Adipose tissue (tissue), 3 donors: ENCODE measurements at regions not wholly inside any gene's neighbourhood (a gene's known extent, or its start where the extent isn't known, plus 50 kb on each side); places are given as distances from the start of the nearest gene placed in this dataset.

Experiments
- H3K27ac ChIP-seq: one replicate; pipeline ENCODE4 v1.5.1; 2013; ENCODE audit warnings: low read depth, low read length
- WGBS, 3 donors: extraction: QIAGEN DNeasy Blood & Tissue Kit; methylation state at CpG; one replicate each; pipeline ENCODE4 v1.1.7; 2013; 5-methylcytosine and 5-hydroxymethylcytosine counted together
- donor health status: healthy with polysubstance abuse.
- donor health status: Bipolar disorder and iron deficiency.
- donor health status: healthy.

DNA sequence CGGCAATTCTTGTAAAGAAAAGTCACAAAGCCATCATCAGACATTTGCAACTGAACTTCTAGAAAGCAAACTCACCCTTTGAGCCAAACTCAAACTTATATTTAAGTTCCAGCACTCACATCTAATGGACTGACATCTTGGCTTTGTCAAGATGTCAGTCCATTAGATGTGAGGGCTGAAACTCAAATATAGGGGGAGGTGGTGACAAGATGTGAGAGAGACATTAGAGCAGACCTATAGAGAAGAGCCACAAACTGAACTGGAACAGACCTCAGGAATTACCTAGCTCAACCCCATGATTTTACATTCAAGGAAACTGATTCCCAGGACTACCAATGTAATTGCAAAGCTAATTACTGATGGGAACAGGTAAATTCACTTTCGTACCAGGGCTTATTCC is 543.8 kb downstream of the TNS1 start:
- no peak overlapping the region for H3K27ac ChIP-seq
- WGBS, 3 donors: 89 to 96% (median 96%) methylated on average over 2 of the region's 2 CpGs

DNA sequence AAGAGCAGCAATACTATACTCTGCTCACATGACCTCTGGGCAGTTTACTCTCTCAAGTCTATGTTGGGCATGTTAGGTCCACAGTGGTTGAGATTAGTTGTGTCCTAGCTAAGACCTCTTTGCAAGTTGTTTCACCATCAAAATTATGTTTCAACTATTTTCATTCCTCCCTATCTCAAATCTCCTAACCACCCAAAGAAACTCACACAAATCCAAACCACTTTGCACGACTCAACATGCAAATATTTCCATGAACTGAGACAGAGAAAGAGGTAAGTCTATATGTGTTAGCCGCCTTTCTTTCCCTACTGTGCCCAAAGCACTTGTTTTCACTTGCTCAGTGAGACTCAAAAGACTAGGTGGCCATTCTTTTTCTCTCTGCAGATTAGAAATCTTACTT is 546.8 kb downstream of the TNS1 start:
- H3K27ac ChIP-seq: no peak overlapping the region
- 85 to 92% (median 89%) methylated on average over 2 of the region's 2 CpGs for WGBS, 3 donors

DNA sequence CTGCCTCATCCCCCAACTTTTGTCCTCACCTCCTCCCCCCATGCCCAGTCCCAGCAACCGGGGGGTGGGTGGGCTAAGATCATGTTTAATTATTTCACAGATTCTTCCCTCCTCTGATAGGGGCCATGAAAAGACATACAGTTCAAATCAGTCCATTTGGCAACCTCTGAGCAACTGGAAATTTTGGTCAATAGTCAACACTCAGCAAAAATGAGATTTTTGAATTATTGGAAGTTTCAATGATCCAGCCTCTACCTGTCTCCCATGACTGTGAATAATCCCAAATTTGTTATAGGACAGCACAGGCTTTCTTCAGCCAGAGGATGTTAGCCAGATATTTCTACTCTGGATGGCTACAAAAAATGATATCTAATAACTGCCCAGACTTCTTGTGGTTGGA is 549.9 kb downstream of the TNS1 start:
- H3K27ac ChIP-seq: no peak overlapping the region
- 60 to 88% (median 85%) methylated on average over 1 of the region's 1 CpG for WGBS, 3 donors

DNA sequence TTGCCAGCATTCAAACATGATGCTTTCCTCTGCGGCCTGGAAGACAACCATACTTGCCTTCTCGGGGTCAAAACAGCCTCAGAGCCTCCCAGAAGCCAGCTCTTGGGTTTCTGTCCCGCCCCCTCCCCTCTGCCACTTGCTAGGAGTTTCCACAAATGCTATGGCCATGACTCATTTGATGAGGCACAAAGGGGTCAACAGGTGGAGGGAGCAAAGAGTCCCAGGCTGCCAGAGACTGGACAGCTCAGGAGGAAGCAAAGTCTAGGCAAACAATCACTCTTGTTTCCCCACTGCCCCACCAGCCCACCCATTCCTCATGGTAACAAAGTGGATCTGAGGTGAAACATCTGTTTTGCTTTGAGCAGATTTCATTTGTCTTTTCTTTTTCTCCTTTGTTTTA is 551.1 kb downstream of the TNS1 start:
- WGBS, 3 donors: 71 to 86% (median 84%) methylated on average over 3 of the region's 3 CpGs
- no peak overlapping the region for H3K27ac ChIP-seq

DNA sequence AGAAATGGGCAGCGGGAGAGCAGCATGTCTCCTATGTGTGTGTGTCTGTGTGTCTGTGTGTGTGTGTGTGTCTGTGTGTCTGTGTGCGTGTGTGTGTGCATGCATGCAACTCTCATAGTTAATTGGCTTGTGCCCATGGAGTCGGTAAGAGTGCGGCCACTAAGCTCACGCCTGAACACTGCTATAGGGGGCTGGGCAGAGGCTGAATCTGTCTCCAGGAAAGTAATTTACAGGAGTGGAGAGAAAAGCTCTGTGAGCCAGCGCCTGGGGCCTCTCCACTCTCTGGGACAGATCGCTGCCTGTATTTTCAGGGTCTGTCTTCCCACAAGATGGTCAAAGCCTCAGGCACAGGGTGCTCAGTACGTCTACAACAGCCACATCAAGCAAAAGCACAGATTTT is 553.4 kb downstream of the TNS1 start:
- WGBS, 3 donors: 84 to 93% (median 92%) methylated on average over 8 of the region's 8 CpGs
- no peak overlapping the region for H3K27ac ChIP-seq

DNA sequence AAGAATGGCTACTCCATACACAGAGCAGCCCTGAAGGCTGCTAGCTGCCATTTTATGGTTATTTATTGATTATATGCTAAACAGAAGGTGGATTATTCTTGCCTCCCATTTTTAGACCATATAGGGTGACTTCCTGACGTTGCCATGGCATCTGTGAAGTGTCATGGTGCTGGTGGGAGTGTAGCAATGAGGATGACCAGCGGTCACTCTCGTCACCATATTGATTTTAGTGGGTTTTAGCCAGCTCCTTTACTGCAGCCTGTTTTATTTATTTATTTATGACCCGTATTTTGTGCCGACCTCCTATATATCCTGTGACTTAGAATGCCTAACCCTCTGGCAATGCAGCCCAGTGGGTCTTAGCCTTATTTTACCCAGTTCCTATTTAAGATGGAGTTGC is 553.9 kb downstream of the TNS1 start:
- H3K27ac ChIP-seq: no peak overlapping the region
- 84 to 93% (median 90%) methylated on average over 5 of the region's 5 CpGs for WGBS, 3 donors

DNA sequence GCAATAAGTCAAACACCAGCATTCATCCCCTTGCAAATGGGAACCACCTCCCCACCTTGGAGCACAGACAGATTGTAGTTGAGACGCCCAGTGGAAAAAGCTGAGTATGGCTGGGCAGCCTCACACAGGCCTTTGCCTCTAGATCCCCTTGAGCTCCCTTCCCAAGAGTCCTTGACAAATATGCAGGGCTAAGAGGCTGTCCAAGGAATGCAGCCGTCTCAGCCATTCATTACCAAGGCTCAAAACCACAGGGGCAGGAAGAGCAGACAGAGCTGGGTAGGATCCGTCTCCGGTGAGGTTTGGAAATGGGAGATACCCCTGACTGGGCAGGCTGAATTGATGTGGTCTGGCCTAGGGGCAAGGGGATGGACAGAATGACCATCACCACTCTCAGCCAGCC is 557.1 kb downstream of the TNS1 start:
- H3K27ac ChIP-seq: no peak overlapping the region
- 61 to 73% (median 70%) methylated on average over 4 of the region's 4 CpGs for WGBS, 3 donors

DNA sequence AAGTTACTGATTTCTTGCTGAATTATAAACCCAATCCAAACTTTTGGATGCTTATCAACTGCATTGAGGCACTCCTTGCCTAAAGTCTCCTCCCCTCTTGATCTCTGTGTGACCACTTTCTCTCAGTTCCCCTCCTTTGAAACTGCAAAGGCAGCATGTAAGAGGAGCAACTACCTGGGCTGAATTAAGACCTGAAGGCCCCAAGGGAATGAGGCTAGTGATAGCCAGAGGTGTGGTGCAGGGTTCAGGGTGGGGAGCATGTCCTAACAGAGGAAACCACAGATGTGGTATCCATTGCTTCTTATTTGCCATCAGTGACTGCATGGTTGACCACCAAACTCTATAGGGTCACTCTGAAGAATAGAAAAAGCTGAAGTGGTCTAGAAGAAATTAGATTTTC is 557.9 kb downstream of the TNS1 start:
- no peak overlapping the region for H3K27ac ChIP-seq

DNA sequence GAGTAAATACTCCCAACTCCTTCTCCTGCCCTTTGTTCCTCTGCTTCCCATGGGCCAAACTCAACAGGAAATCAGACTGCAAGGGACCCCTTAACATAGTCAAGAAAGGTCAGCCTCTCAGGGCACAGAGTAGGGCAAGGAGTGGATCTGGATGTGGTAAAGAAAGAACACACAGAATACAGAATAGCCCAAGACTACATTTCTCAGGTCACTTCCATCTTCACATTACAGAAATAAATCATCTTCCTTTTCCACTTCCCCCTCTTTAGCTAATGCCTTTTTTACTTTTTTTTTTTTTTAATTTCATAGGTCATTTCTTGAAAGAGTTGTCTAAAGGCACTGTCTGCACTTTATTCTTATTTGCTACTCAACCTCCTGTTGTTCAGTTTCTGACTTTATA is 558.3 kb downstream of the TNS1 start:
- H3K27ac ChIP-seq: no peak overlapping the region

DNA sequence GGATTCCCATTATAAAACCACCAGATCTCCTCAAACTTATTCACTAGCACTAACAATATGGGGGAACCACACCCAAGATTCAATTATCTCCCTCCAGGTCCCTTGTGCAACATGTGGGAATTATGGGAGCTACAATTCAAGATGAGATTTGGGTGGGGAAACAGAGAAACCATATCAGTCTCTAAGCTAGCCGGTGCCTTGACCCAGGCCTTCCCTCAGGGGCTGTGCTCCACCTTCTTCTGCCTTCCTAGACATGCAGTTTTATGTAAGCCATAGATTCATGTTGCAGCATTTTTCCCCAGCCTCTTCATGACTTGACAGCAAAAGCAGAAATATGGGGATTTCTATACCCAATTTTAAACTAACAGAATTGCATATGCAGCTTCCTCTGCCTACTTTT is 559.2 kb downstream of the TNS1 start:
- H3K27ac ChIP-seq: no peak overlapping the region
- 86 to 98% (median 96%) methylated on average over 1 of the region's 1 CpG for WGBS, 3 donors

DNA sequence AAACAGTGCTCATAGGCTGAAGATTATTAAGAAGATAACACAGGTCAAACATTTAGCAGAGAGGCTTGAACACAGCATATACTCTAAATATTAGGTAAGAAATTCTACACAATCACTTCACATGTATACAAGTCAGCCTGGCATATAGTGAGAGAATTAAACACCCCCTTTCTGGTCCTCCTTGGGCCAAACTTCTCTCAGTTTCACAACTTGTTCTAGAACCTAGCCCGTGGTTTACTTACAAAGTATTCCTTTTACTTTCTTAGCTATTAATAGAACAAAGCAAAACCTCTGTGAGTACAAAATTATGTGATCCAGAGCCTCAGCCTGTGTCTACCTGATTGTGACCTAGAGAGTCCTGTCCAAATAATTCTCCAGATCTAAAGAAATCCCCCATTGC is 562.8 kb downstream of the TNS1 start:
- no peak overlapping the region for H3K27ac ChIP-seq
- WGBS, 3 donors: 56 to 68% (median 60%) methylated on average over 1 of the region's 1 CpG

DNA sequence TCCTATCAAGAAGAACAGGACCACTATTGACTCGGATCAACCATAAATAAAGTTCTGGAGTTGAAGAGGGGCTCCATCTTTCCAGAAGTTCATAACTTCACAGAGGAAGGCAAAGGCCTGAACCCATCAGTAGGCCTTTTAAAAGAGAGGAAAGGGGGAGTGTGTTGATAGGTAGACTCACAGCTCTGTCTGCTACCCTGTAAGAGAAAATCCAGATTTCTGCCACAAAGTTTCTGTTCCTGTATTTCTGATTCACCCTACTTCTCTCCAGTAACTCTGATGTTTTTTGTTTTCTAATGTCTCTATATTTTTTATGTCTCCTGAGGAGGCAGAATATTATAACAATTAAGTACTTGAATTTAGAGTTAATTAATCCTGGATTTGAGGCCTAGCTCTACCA is 564.0 kb downstream of the TNS1 start:
- H3K27ac ChIP-seq: no peak overlapping the region
- 91 to 97% (median 94%) methylated on average over 1 of the region's 1 CpG for WGBS, 3 donors

DNA sequence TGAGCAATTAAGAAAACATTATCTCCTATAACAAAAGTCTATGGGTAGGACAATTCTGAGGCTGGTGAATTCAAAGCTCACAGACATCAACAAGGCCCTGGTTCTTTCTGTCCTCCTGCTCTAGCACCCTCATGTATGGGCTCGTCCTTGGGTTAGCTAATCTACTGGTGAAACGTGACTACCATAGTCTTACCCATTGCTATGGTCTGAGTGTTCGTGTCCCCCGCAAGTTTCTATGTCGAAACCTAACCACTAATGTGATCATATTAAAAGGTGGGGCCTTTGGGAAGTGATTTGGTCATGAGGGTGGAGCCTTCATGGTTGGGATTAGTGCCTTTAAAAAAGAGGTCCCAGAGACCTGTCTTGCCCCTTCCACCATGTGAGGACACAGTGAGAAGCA is 564.7 kb downstream of the TNS1 start:
- 70 to 85% (median 84%) methylated on average over 5 of the region's 5 CpGs for WGBS, 3 donors

DNA sequence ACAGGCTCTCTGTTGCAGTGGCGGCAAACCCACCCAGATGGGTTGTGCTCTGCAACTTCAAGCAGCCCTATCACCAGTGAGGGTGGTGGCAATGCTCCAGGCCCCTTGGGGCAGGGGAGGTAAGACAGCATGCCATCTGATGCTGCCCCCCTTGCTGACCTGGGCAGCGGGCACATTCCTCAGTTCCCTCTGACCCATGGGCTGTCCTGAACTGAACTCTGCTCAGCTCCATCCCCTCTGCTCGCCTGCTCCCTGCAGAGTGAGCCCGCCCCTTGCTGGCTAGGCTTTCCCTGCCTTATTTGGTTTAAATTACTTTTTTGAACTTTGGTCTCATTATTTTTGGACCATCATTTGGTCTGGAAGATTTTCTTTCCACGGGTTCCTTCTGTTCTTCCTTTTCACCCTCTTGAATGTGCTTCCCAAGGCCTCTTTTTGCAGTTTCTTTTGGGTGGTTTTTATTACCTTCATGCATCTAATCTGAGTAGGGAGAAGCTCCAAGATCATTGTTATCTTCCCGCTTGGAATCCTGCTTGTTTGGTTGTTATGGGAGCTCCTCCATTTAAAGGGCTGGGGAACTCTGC is 565.4 kb downstream of the TNS1 start:
- peak overlapping the region; percentile 4 for H3K27ac ChIP-seq
- 62 to 79% (median 70%) methylated on average over 6 of the region's 6 CpGs for WGBS, 3 donors

More for the DNA sequence above, 564.7 kb downstream of the TNS1 start:
- H3K27ac ChIP-seq: no peak overlapping the region

DNA sequence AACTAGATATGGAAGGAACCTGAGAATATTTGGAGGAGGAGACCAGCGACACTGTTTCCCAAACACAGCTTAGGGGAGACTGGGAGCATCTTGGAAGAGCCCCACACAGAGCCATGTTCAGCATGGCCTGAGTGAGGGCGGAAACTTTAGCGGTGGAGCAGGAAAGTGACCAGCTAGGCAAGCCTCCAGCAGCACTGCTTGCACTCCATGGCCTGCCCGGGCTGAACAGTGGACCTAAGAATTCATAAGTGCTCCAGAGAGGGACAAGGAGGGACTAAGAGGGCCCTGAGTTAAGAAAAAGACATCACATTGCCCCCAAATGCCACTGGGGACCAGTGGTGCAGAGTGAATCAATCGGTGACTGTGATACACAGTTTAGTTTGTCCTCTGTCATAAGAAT is 566.4 kb downstream of the TNS1 start:
- WGBS, 3 donors: 55 to 75% (median 74%) methylated on average over 5 of the region's 5 CpGs
- H3K27ac ChIP-seq: no peak overlapping the region

DNA sequence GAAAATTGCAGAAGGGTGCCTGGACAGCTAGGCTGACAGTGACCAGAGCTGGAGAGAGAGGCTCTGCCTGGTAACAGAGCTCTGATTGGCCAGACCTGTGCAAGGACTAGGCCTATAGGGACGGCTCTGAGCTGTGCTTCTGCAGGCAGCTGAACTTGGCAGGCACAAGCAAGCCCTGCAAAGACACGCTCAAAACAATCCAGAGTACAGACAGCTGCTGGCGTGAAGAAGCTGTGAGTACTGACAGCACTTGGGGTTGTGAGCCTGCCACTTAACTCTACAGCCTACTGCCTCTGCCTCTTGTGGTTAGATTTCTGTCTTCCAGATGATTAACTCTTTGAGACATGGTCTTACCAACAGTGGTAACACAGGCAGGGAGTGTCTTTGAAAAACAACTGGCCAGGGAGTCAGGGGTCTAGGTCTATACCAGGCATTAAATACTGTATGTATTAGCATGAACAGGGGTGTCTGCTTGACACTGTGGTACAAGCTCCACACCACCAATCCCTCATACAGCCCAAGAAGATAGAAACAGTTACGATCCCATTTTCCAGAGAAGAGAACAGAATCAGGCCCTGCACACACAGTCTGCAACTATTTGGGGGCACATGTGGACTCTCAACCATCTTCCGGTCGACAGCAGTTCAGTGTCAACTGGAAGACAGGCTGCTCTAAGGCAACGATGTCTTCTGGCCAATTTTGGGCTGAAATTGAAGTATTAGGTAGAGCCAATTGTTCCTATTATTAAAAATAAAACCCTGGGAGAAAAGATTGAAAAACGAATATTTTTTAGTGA is 568.4 kb downstream of the TNS1 start:
- H3K27ac ChIP-seq: no peak overlapping the region
- WGBS, 3 donors: 38 to 44% (median 39%) methylated on average over 8 of the region's 8 CpGs

DNA sequence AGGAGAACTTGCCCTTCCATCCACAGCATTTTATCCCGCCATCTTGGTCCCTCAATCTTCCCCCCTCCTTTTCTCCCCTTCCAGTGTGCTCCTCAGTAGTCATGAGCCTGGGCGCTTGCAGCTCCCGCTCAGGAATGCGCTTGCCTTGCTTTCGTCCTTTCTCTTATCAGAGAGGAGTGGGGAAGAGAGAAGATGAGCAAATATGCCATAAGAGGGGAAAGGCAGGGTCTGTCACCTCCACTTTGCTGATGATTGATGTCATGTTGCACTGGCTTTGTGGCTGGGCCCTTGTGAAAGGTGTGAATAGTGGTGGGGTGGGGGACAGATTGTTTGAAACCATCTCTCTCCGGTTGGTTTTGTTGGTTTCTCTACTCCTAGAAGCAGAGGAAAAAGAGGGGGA is 569.3 kb downstream of the TNS1 start:
- H3K27ac ChIP-seq: no peak overlapping the region
- WGBS, 3 donors: 77 to 87% (median 86%) methylated on average over 6 of the region's 6 CpGs

DNA sequence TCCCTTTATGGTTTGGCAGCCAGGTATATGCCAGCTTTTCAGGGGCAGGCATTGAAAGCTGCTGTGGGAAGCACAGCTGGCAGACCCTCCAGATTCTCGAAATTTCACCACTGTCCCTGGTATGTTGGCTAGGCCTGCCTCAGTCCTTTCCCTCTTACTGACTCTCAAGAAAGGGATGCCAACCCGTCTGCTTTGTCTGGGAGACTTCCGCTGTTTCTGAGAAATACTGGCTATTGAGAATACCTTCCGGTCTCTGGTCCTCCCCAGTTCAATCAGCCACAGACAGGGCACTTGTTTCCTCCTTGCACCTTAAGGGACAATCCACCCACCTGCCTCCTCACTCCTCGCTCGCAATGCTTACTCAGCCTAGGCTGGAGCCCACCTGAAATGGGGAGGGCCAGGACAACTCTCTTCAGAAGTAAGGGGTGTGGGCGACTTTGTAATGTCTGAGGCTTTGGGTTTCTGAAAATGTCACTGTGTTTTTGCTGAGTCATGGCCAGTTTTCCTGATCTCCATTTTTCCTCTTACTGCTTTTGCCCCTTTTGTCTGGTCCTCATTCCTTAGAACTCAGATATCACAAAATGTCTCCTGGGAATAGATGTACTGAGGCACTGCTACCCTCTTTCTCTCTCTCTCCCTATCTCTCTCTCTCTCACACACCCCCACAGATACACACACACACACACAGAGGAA is 571.1 kb downstream of the TNS1 start:
- H3K27ac ChIP-seq: no peak overlapping the region
- 72 to 81% (median 74%) methylated on average over 7 of the region's 7 CpGs for WGBS, 3 donors

DNA sequence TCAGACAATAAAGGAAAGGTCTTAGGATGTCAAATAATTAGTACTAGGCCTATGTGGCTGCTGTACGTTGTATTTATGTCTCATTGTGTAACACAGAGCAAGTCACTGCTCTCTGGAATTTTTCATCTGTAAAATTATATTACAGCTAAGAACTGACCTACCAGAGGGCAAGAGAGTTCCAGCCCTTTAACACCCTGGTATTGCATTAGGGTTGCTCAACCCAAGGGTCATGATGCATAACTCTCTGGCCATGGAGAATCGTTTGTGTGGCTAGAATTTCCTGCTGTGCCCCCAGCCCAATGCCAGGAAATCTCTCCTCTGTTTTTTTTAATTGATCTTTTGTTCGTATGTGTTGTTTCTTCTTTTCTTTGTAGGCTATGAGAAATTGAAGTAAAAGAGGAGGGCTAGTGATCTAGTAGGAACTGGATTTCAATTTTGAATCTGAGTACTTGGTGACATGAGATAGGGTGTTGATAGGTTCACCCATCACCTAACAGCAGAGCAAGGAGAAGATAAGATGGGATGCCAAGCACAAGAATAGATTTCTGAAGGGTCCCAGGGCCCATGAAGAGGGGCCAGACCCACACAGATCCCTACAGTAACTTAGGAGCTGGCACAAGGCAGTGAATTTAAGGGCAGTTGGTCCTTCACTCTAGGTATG is 571.2 kb upstream of the TNP1 start:
- H3K27ac ChIP-seq: no peak overlapping the region
- WGBS, 3 donors: 38 to 74% (median 43%) methylated on average over 3 of the region's 3 CpGs
